PC-3 (cell line): ENCODE measurements at regions not wholly inside any gene's neighbourhood (a gene's known extent, or its start where the extent isn't known, plus 50 kb on each side); places are given as distances from the start of the nearest gene placed in this dataset.

Experiments used
- ATAC-seq: fragments of 200-7000 bp; cut with Tn5 transposase; 2 replicates; pipeline ENCODE4 v1.9.1; 2020; ENCODE audit warnings: mild to moderate bottlenecking, moderate library complexity
- BruUV-seq: library from RNA; stranded (reverse); fragments of 400-500 nt; replicated peaks from 2 replicates; lab custom pipeline; 2021; lab: Mats Ljungman, UMichigan
- CTCF ChIA-PET: fragments of 300-600 bp; sonication (Branson Sonifier 250); formaldehyde crosslinking; loops from one replicate; lab custom pipeline; 2022; ENCODE audit warnings: antibody characterized with exemption; lab: Charles Lee
- POLR2A ChIA-PET: fragments of 300-600 bp; sonication (Branson Sonifier 250); formaldehyde crosslinking; loops from one replicate; lab custom pipeline; 2022; ENCODE audit warnings: antibody characterized with exemption; ENCODE audit not compliant: unreplicated experiment; lab: Charles Lee
- DNase-seq: peaks from one replicate; pipeline ENCODE4 v3.0.0-alpha.2; 2015
- H2AFZ ChIP-seq: fragments of 300-600 bp; sonication (generic); 2 replicates; pipeline ENCODE4 v1.6.0; 2016; ENCODE audit warnings: antibody characterized with exemption, low read length
- H3F3A ChIP-seq: fragments of 300-600 bp; sonication (generic); one replicate; pipeline ENCODE4 v1.6.0; 2017; ENCODE audit warnings: antibody characterized with exemption, low read length, control low read depth, mild to moderate bottlenecking; ENCODE audit not compliant: unreplicated experiment
- H3K27ac ChIP-seq: fragments of 300-600 bp; sonication (generic); 2 replicates; pipeline ENCODE4 v1.5.1; 2016; ENCODE audit warnings: mild to moderate bottlenecking, low read length
- H3K27me3 ChIP-seq: fragments of 300-600 bp; sonication (generic); 2 replicates; pipeline ENCODE4 v1.6.1; 2016; ENCODE audit warnings: low read length, mixed read lengths
- H3K36me3 ChIP-seq: fragments of 300-600 bp; sonication (generic); 2 replicates; pipeline ENCODE4 v1.6.1; 2016; ENCODE audit warnings: low read depth, mixed run types, low read length, mixed read lengths
- H3K4me1 ChIP-seq: fragments of 300-600 bp; sonication (generic); 2 replicates; pipeline ENCODE4 v1.5.1; 2016; ENCODE audit warnings: low read length; ENCODE audit not compliant: insufficient read depth
- H3K4me2 ChIP-seq: fragments of 300-600 bp; sonication (generic); 2 replicates; pipeline ENCODE4 v1.6.0; 2016; ENCODE audit warnings: low read length
- H3K4me3 ChIP-seq: fragments of 300-600 bp; sonication (generic); 2 replicates; pipeline ENCODE4 v1.5.1; 2016; ENCODE audit warnings: mild to moderate bottlenecking, low read length, mixed read lengths
- H3K79me2 ChIP-seq: fragments of 300-600 bp; sonication (generic); 2 replicates; pipeline ENCODE4 v1.6.1; 2017; ENCODE audit warnings: low read length, mixed read lengths
- H3K9ac ChIP-seq: fragments of 300-600 bp; sonication (generic); 2 replicates; pipeline ENCODE4 v1.6.0; 2016; ENCODE audit warnings: mild to moderate bottlenecking, low read length
- H3K9me2 ChIP-seq: fragments of 300-600 bp; sonication (generic); replicated peaks from 2 replicates; pipeline ENCODE4 v1.6.1; 2016; ENCODE audit warnings: mixed run types, low read length, mixed read lengths
- H3K9me3 ChIP-seq: fragments of 300-600 bp; sonication (generic); 2 replicates; pipeline ENCODE4 v1.6.1; 2016; ENCODE audit warnings: low read length, mixed read lengths
- H4K20me1 ChIP-seq: fragments of 300-600 bp; sonication (generic); 2 replicates; pipeline ENCODE4 v1.6.1; 2016; ENCODE audit warnings: low read length, mixed read lengths
- CTCF ChIP-seq: fragments of 300-600 bp; sonication (generic); conservative IDR thresholded peaks from 2 replicates; pipeline ENCODE4 v1.5.1; 2017; ENCODE audit warnings: antibody characterized with exemption, low read depth, mild to moderate bottlenecking, low read length
- EZH2 ChIP-seq: fragments of 300-600 bp; sonication (generic); IDR thresholded peaks from one replicate; pipeline ENCODE4 v1.6.1; 2017; ENCODE audit warnings: antibody characterized with exemption, mild to moderate bottlenecking, low read length; ENCODE audit not compliant: unreplicated experiment
- EZH2phosphoT487 ChIP-seq: fragments of 300-600 bp; sonication (generic); IDR thresholded peaks from 2 replicates; pipeline ENCODE4 v1.6.1; 2018; ENCODE audit warnings: mild to moderate bottlenecking, antibody characterized with exemption, low read length, borderline replicate concordance
- intact Hi-C: fragments of 100-400 bp; cut with micrococcal nuclease; formaldehyde crosslinking; loops from 2 replicates; pipeline ENCODE4 v1.9.0; 2023

- Histone ChIP-seq H3K9me2 (no peaks in the 10 kb centered on the region), H4K20me1 (no peaks in the 10 kb centered on the region), H3K9me3 (no peaks in the 10 kb centered on the region), H3K4me2 (no peak overlapping the region), H2AFZ (no peak overlapping the region), H3K4me3 (no peak overlapping the region), H3K27me3 (peaks cover 97% of the 10 kb centered on the region), H3K79me2 (no peaks in the 10 kb centered on the region), H3K9ac (no peak overlapping the region), H3F3A (no peaks in the 10 kb centered on the region), H3K36me3 (no peaks in the 10 kb centered on the region), H3K27ac (no peak overlapping the region), H3K4me1 (peaks cover 14% of the 10 kb centered on the region)
- POLR2A ChIA-PET, result no interaction called here
- DNase-seq (no peak), ATAC-seq (no peak)
- no peak for TF ChIP-seq CTCF
- TF ChIP-seq EZH2phosphoT487, result no peak
- no peak for TF ChIP-seq EZH2
- BruUV-seq, result no TSS peak
- CTCF ChIA-PET, result no interaction called here
- intact Hi-C loops, result no loop called here
These were observed 262.0 kb downstream of the MEIS1 start for GRCh38 chr2:66696886-66697285.

GRCh38 chr2:66697366-66697765, 262.4 kb downstream of the MEIS1 start:
- no peak for TF ChIP-seq CTCF
- TF ChIP-seq EZH2, result no peak
- no peak for TF ChIP-seq EZH2phosphoT487
- H3K36me3 ChIP-seq, result no peaks in the 10 kb centered on the region
- POLR2A ChIA-PET, result no interaction called here
- H3K9me2 ChIP-seq, result no peaks in the 10 kb centered on the region
- H3K4me3 ChIP-seq, result no peak overlapping the region
- no peak for DNase-seq
- H3K4me1 ChIP-seq, result peaks cover 14% of the 10 kb centered on the region
- no peaks in the 10 kb centered on the region for H3K79me2 ChIP-seq
- H3K4me2 ChIP-seq, result no peak overlapping the region
- intact Hi-C loops, result no loop called here
- BruUV-seq, result no TSS peak
- no peak for ATAC-seq
- peaks cover 97% of the 10 kb centered on the region for H3K27me3 ChIP-seq
- H3K9ac ChIP-seq, result no peak overlapping the region
- no peaks in the 10 kb centered on the region for H3K9me3 ChIP-seq
- CTCF ChIA-PET, result no interaction called here
- H3F3A ChIP-seq, result no peaks in the 10 kb centered on the region
- no peaks in the 10 kb centered on the region for H4K20me1 ChIP-seq
- no peak overlapping the region for H2AFZ ChIP-seq
- no peak overlapping the region for H3K27ac ChIP-seq

GRCh38 chr2:66698091-66698490, 263.2 kb downstream of the MEIS1 start:
- Histone ChIP-seq H3K9me2 (no peaks in the 10 kb centered on the region), H3K9ac (no peak overlapping the region), H3K79me2 (no peaks in the 10 kb centered on the region), H3K27me3 (peaks cover 97% of the 10 kb centered on the region), H3K9me3 (no peaks in the 10 kb centered on the region), H3K36me3 (no peaks in the 10 kb centered on the region), H3K27ac (no peak overlapping the region), H2AFZ (no peak overlapping the region), H3K4me3 (no peak overlapping the region), H4K20me1 (no peaks in the 10 kb centered on the region), H3F3A (no peaks in the 10 kb centered on the region), H3K4me1 (peaks cover 14% of the 10 kb centered on the region), H3K4me2 (no peak overlapping the region)
- no TSS peak for BruUV-seq
- DNase-seq, result no peak
- intact Hi-C loops, result no loop called here
- POLR2A ChIA-PET, result no interaction called here
- no peak for ATAC-seq
- CTCF ChIA-PET, result no interaction called here
- TF ChIP-seq CTCF, result no peak
